PC-9 (cell line): ENCODE measurements at regions not wholly inside any gene's neighbourhood (a gene's known extent, or its start where the extent isn't known, plus 50 kb on each side); places are given as distances from the start of the nearest gene placed in this dataset.

Source experiments
- CTCF ChIP-seq: fragments of 200-600 bp; sonication (generic); conservative IDR thresholded peaks from 2 replicates; pipeline ENCODE4 v1.6.1; 2017; ENCODE audit warnings: mixed run types, antibody characterized with exemption, mild to moderate bottlenecking, moderate library complexity
- EZH2 ChIP-seq: fragments of 200-600 bp; sonication (generic); IDR thresholded peaks from 2 replicates; pipeline ENCODE4 v1.8.0; 2017; ENCODE audit warnings: antibody characterized with exemption, low read depth

- no peak for TF ChIP-seq EZH2
- TF ChIP-seq CTCF: no peak
These were observed 53.7 kb upstream of the CFAP46 start for GRCh38 chr10:132995909-132996602.
